ENCODE measurements at regions not wholly inside any gene's neighbourhood (a gene's known extent, or its start where the extent isn't known, plus 50 kb on each side); places are given as distances from the start of the nearest gene placed in this dataset.

DNA sequence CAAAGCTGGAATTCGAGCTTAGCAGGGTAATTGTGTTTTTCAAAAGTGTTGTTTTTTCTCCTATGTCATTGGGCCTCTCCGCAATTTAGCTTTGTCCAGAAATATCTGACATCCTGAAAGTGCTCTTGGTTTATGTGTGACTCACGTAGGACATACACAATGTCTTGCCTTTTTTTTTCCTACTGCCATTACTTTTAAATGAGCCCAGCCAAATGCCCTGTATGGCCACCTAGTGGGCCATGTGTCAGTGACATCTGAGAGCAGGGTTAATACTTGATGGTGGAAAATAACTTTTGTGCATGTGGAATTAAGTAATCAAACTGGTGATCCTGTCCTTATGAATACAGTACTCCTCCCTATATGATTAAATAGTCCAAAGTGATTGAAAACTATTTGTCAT is 1411.1 kb upstream of the TENM3 start:
- no peak for TF ChIP-seq CTCF (IDR thresholded peaks at IDR 0.05)
- no peak for TF ChIP-seq POLR2A (IDR thresholded peaks at IDR 0.05)
- TF ChIP-seq POLR2AphosphoS5 (IDR thresholded peaks at IDR 0.05; ENCODE audit: insufficient read depth in 1 of 2, low read depth in 1 of 2), result no peak

Data from vagina (tissue), 2 donors.